Activated T-helper 1 cell treated with anti-CD3 and anti-CD28 coated beads, Interleukin-12 subunit alpha, Interleukin-12 subunit beta, Interleukin-2, Interleukin-4 antibody, amounts not matched to agents 30 ng/mL and 10 ng/mL and 1 ng/mL, durations not matched to agents 14 hours and 24 hours and 36 hours (primary cell): ENCODE measurements at regions not wholly inside any gene's neighbourhood (a gene's known extent, or its start where the extent isn't known, plus 50 kb on each side); places are given as distances from the start of the nearest gene placed in this dataset.
A peak's percentile ranks its signal among the peaks of the same experiment; 100 is the strongest.

Experiments
- DNase-seq: peaks from one replicate; pipeline ENCODE4 v3.0.0; 2021; ENCODE audit warnings: low spot score
- H3K27ac Mint-ChIP-seq: one replicate; pipeline ENCODE4 v1.8.0; 2021; ENCODE audit warnings: mild to moderate bottlenecking, mixed read lengths
- H3K27me3 Mint-ChIP-seq: one replicate; pipeline ENCODE4 v1.8.0; 2022; ENCODE audit warnings: mild to moderate bottlenecking, moderate library complexity, mixed read lengths; ENCODE audit not compliant: insufficient read depth
- H3K36me3 Mint-ChIP-seq: one replicate; pipeline ENCODE4 v1.8.0; 2021; ENCODE audit warnings: low read depth, mixed read lengths
- H3K4me1 Mint-ChIP-seq: one replicate; pipeline ENCODE4 v1.8.0; 2021; ENCODE audit warnings: low read depth, mixed read lengths
- H3K4me3 Mint-ChIP-seq: one replicate; pipeline ENCODE4 v1.8.0; 2021; ENCODE audit warnings: mild to moderate bottlenecking, moderate library complexity, mixed read lengths
- H3K9me3 Mint-ChIP-seq: one replicate; pipeline ENCODE4 v1.8.0; 2021; ENCODE audit warnings: mixed read lengths
- intact Hi-C: fragments of 100-400 bp; cut with micrococcal nuclease; formaldehyde crosslinking; loops from one replicate; pipeline ENCODE4 v1.15.1; 2024

- Mint-ChIP-seq H3K4me3 (no peak overlapping the region), H3K27me3 (peaks cover 32% of the 10 kb centered on the region), H3K4me1 (peaks cover 16% of the 10 kb centered on the region), H3K9me3 (no peaks in the 10 kb centered on the region), H3K36me3 (peaks cover 2% of the 10 kb centered on the region), H3K27ac (no peak overlapping the region)
- DNase-seq = no peak
- intact Hi-C loops = loop anchor here (5.0 to 10.0 kb wide), 2 partner anchors 97 to 664 kb away; partner anchors contain the start of gene DISP3
These were observed 98.5 kb upstream of the DISP3 start for GRCh38 chr1:11380500-11380899.

- no peaks in the 10 kb centered on the region for H3K9me3 Mint-ChIP-seq
- peaks cover 30% of the 10 kb centered on the region for H3K27me3 Mint-ChIP-seq
- H3K4me1 Mint-ChIP-seq = peaks cover 16% of the 10 kb centered on the region
- DNase-seq = no peak
- H3K36me3 Mint-ChIP-seq = peaks cover 2% of the 10 kb centered on the region
- intact Hi-C loops = loop anchor here (5.0 to 10.0 kb wide), 2 partner anchors 94 to 661 kb away; partner anchors contain the start of gene DISP3
- peak overlapping the region; percentile 42 for H3K4me3 Mint-ChIP-seq
- H3K27ac Mint-ChIP-seq = peak overlapping the region; percentile 15
These were observed 95.3 kb upstream of the DISP3 start for GRCh38 chr1:11383553-11384169.

GRCh38 chr1:11384170-11384554 lies 94.8 kb upstream of the DISP3 start:
- intact Hi-C loops = loop anchor here (5.0 to 10.0 kb wide), 2 partner anchors 93 to 661 kb away; partner anchors contain the start of gene DISP3
- peaks cover 16% of the 10 kb centered on the region for H3K4me1 Mint-ChIP-seq
- no peaks in the 10 kb centered on the region for H3K9me3 Mint-ChIP-seq
- peaks cover 2% of the 10 kb centered on the region for H3K36me3 Mint-ChIP-seq
- peak overlapping the region; percentile 42 for H3K4me3 Mint-ChIP-seq
- peaks cover 35% of the 10 kb centered on the region for H3K27me3 Mint-ChIP-seq
- no peak for DNase-seq
- H3K27ac Mint-ChIP-seq = peak overlapping the region; percentile 70

GRCh38 chr1:11387829-11388228 lies 91.1 kb upstream of the DISP3 start:
- intact Hi-C loops = loop anchor here (10.0 kb wide), 1 partner anchor 657 kb away; no protein-coding TSS in a partner anchor
- no peak overlapping the region for H3K4me3 Mint-ChIP-seq
- peaks cover 16% of the 10 kb centered on the region for H3K4me1 Mint-ChIP-seq
- no peaks in the 10 kb centered on the region for H3K9me3 Mint-ChIP-seq
- H3K27me3 Mint-ChIP-seq = peaks cover 20% of the 10 kb centered on the region
- no peak for DNase-seq
- H3K36me3 Mint-ChIP-seq = no peaks in the 10 kb centered on the region
- H3K27ac Mint-ChIP-seq = no peak overlapping the region

GRCh38 chr1:11388617-11389016 lies 90.3 kb upstream of the DISP3 start:
- Mint-ChIP-seq H3K4me1 (peaks cover 12% of the 10 kb centered on the region), H3K27me3 (peaks cover 20% of the 10 kb centered on the region), H3K36me3 (no peaks in the 10 kb centered on the region), H3K9me3 (no peaks in the 10 kb centered on the region), H3K27ac (no peak overlapping the region), H3K4me3 (no peak overlapping the region)
- intact Hi-C loops = loop anchor here (10.0 kb wide), 1 partner anchor 656 kb away; no protein-coding TSS in a partner anchor
- no peak for DNase-seq

- DNase-seq = no peak
- Mint-ChIP-seq H3K4me1 (no peaks in the 10 kb centered on the region), H3K27ac (no peak overlapping the region), H3K4me3 (no peak overlapping the region), H3K9me3 (no peaks in the 10 kb centered on the region), H3K36me3 (no peaks in the 10 kb centered on the region), H3K27me3 (peaks cover 18% of the 10 kb centered on the region)
- intact Hi-C loops = no loop called here
These were observed 87.6 kb upstream of the DISP3 start for GRCh38 chr1:11391327-11391726.

GRCh38 chr1:11391886-11392285 lies 87.1 kb upstream of the DISP3 start:
- Mint-ChIP-seq H3K36me3 (no peaks in the 10 kb centered on the region), H3K27ac (no peak overlapping the region), H3K27me3 (peaks cover 18% of the 10 kb centered on the region), H3K4me1 (no peaks in the 10 kb centered on the region), H3K9me3 (no peaks in the 10 kb centered on the region), H3K4me3 (no peak overlapping the region)
- DNase-seq = no peak
- intact Hi-C loops = no loop called here

- Mint-ChIP-seq H3K9me3 (no peaks in the 10 kb centered on the region), H3K27ac (no peak overlapping the region)
- intact Hi-C loops = no loop called here
These were observed 84.2 kb upstream of the DISP3 start for GRCh38 chr1:11394592-11395245.

GRCh38 chr1:11395616-11396015 lies 83.3 kb upstream of the DISP3 start:
- no peak for DNase-seq
- H3K4me1 Mint-ChIP-seq = no peaks in the 10 kb centered on the region
- no peaks in the 10 kb centered on the region for H3K36me3 Mint-ChIP-seq
- no peak overlapping the region for H3K4me3 Mint-ChIP-seq
- H3K27ac Mint-ChIP-seq = no peak overlapping the region
- no peaks in the 10 kb centered on the region for H3K9me3 Mint-ChIP-seq
- peaks cover 5% of the 10 kb centered on the region for H3K27me3 Mint-ChIP-seq
- intact Hi-C loops = no loop called here

More at GRCh38 chr1:11394592-11395245, 84.2 kb upstream of the DISP3 start:
- H3K27me3 Mint-ChIP-seq = peaks cover 8% of the 10 kb centered on the region
- H3K4me1 Mint-ChIP-seq = no peaks in the 10 kb centered on the region
- DNase-seq = no peak
- H3K36me3 Mint-ChIP-seq = no peaks in the 10 kb centered on the region
- H3K4me3 Mint-ChIP-seq = no peak overlapping the region

- no peaks in the 10 kb centered on the region for H3K36me3 Mint-ChIP-seq
- intact Hi-C loops = no loop called here
- no peaks in the 10 kb centered on the region for H3K9me3 Mint-ChIP-seq
- no peaks in the 10 kb centered on the region for H3K4me1 Mint-ChIP-seq
- H3K27me3 Mint-ChIP-seq = peaks cover 5% of the 10 kb centered on the region
- no peak for DNase-seq
- H3K4me3 Mint-ChIP-seq = no peak overlapping the region
- H3K27ac Mint-ChIP-seq = no peak overlapping the region
These were observed 81.6 kb upstream of the DISP3 start for GRCh38 chr1:11397151-11397901.

GRCh38 chr1:11399250-11399649 lies 79.7 kb upstream of the DISP3 start:
- Mint-ChIP-seq H3K4me1 (no peaks in the 10 kb centered on the region), H3K4me3 (no peak overlapping the region), H3K27ac (no peak overlapping the region), H3K27me3 (peaks cover 6% of the 10 kb centered on the region), H3K9me3 (peaks cover 3% of the 10 kb centered on the region), H3K36me3 (no peaks in the 10 kb centered on the region)
- DNase-seq = no peak
- intact Hi-C loops = no loop called here

- DNase-seq = no peak
- H3K36me3 Mint-ChIP-seq = peaks cover 2% of the 10 kb centered on the region
- H3K4me1 Mint-ChIP-seq = no peaks in the 10 kb centered on the region
- no peak overlapping the region for H3K4me3 Mint-ChIP-seq
- intact Hi-C loops = no loop called here
- no peak overlapping the region for H3K27ac Mint-ChIP-seq
- peaks cover 3% of the 10 kb centered on the region for H3K27me3 Mint-ChIP-seq
- H3K9me3 Mint-ChIP-seq = peaks cover 3% of the 10 kb centered on the region
These were observed 78.8 kb upstream of the DISP3 start for GRCh38 chr1:11400155-11400554.

- peaks cover 3% of the 10 kb centered on the region for H3K9me3 Mint-ChIP-seq
- H3K27ac Mint-ChIP-seq = no peak overlapping the region
- DNase-seq = no peak
- peaks cover 2% of the 10 kb centered on the region for H3K36me3 Mint-ChIP-seq
- no peaks in the 10 kb centered on the region for H3K4me1 Mint-ChIP-seq
- H3K4me3 Mint-ChIP-seq = no peak overlapping the region
- intact Hi-C loops = no loop called here
- H3K27me3 Mint-ChIP-seq = peaks cover 3% of the 10 kb centered on the region
These were observed 78.4 kb upstream of the DISP3 start for GRCh38 chr1:11400567-11400966.
